GM23338 (cell line): ENCODE measurements at regions not wholly inside any gene's neighbourhood (a gene's known extent, or its start where the extent isn't known, plus 50 kb on each side); places are given as distances from the start of the nearest gene placed in this dataset.

Experiments
- CTCF ChIP-seq, 2 experiments: fragments of 200-600 bp in 1 of 2; sonication (generic) in 1 of 2; conservative IDR thresholded peaks; 2 replicates each; pipeline versions ENCODE4 v1.5.1 to v1.6.1; 2016 to 2017; ENCODE audit warnings: antibody characterized with exemption in 2 of 2, low read depth in 2 of 2, mild to moderate bottlenecking in 2 of 2, moderate library complexity in 1 of 2
- EZH2 ChIP-seq: fragments of 200-600 bp; sonication (generic); IDR thresholded peaks from one replicate; pipeline ENCODE4 v1.8.0; 2017; ENCODE audit warnings: antibody characterized with exemption, mild to moderate bottlenecking, low read depth; ENCODE audit not compliant: unreplicated experiment
- POLR2AphosphoS5 ChIP-seq: IDR thresholded peaks from 2 replicates; pipeline ENCODE4 v1.6.1; 2016; ENCODE audit warnings: antibody characterized with exemption, low read depth
- ZNF114 ChIP-seq: fragments of 250-450 bp; sonication (Bioruptor Pico); IDR thresholded peaks from 2 replicates; pipeline ENCODE4 v1.5.0; 2020; ENCODE audit warnings: mild to moderate bottlenecking, moderate library complexity

- TF ChIP-seq CTCF (conservative IDR thresholded peaks at IDR 0.05; ENCODE audit: low read depth in 2 of 2) (no peak), POLR2AphosphoS5 (no peak), EZH2 (no peak), ZNF114 (CRISPR knock-in tag) (no peak)
Measured at GRCh38 chr14:29054119-29054518, 287.5 kb downstream of the FOXG1 start.
